Upper lobe of left lung (tissue), 4 donors: ENCODE measurements at regions not wholly inside any gene's neighbourhood (a gene's known extent, or its start where the extent isn't known, plus 50 kb on each side); places are given as distances from the start of the nearest gene placed in this dataset.

Experiments used
- CTCF ChIP-seq, 6 experiments: fragments of 450-650 bp in 4 of 6; fragments of 200-600 bp in 2 of 6; sonication (generic) in 2 of 6; IDR thresholded peaks; one replicate each; pipeline ENCODE4 v1.5.1; 2016 to 2019; ENCODE audit warnings: antibody characterized with exemption in 6 of 6
- EP300 ChIP-seq, 4 donors: sonication (generic); formaldehyde crosslinking; IDR thresholded peaks; one replicate each; pipeline ENCODE4 v1.5.1; 2017; ENCODE audit warnings: antibody characterized with exemption in 4 of 4, control low read depth in 2 of 4
- POLR2A ChIP-seq, 4 donors: fragments of 450-650 bp; IDR thresholded peaks; one replicate each; pipeline ENCODE4 v1.5.1; 2016 to 2017; ENCODE audit warnings: antibody characterized with exemption in 4 of 4, mild to moderate bottlenecking in 2 of 4

- TF ChIP-seq POLR2A (IDR thresholded peaks at IDR 0.05) (no peak), EP300 (IDR thresholded peaks at IDR 0.05) (no peak), CTCF (IDR thresholded peaks at IDR 0.05) (no peak)
These were observed 178.0 kb upstream of the BLID start for GRCh38 chr11:122294041-122294440.
